Fibroblast of mammary gland (primary cell): ENCODE measurements at regions not wholly inside any gene's neighbourhood (a gene's known extent, or its start where the extent isn't known, plus 50 kb on each side); places are given as distances from the start of the nearest gene placed in this dataset.

Experiments
- DNase-seq: peaks from one replicate; pipeline ENCODE4 v3.0.0-alpha.2; 2010; ENCODE audit warnings: low read depth
- H3K4me3 ChIP-seq: 2 replicates; pipeline ENCODE4 v1.5.1; 2011; ENCODE audit warnings: low read depth, mild to moderate bottlenecking, low read length, moderate library complexity; ENCODE audit not compliant: control insufficient read depth
- TF ChIP-seq, protein P1 (sequence below): conservative IDR thresholded peaks from 2 replicates; pipeline ENCODE4 v1.5.1; 2011; ENCODE audit warnings: low read depth, low read length, inconsistent platforms; ENCODE audit not compliant: control insufficient read depth, insufficient read depth

DNA sequence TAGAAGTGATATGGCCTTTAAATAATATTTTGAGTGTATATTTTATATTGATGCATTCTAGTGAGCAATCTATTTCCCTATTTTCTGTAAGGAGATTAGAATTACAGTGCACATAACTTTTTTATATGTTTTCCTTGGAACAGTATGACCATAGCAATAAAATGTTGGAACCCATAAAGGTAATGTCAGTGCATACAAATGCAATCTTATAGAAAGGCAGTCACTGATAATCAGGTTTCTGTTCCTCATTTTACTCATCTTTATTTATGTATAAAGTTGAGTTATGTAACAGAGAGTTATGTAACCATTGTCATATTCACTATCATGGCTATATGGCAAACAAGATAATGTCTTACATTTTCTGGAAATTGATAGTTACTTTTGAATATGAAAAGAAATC is 179.9 kb upstream of the NETO1 start:
- DNase-seq: no peak
- TF ChIP-seq, protein P1, sequence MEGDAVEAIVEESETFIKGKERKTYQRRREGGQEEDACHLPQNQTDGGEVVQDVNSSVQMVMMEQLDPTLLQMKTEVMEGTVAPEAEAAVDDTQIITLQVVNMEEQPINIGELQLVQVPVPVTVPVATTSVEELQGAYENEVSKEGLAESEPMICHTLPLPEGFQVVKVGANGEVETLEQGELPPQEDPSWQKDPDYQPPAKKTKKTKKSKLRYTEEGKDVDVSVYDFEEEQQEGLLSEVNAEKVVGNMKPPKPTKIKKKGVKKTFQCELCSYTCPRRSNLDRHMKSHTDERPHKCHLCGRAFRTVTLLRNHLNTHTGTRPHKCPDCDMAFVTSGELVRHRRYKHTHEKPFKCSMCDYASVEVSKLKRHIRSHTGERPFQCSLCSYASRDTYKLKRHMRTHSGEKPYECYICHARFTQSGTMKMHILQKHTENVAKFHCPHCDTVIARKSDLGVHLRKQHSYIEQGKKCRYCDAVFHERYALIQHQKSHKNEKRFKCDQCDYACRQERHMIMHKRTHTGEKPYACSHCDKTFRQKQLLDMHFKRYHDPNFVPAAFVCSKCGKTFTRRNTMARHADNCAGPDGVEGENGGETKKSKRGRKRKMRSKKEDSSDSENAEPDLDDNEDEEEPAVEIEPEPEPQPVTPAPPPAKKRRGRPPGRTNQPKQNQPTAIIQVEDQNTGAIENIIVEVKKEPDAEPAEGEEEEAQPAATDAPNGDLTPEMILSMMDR: no peak
- no peak overlapping the region for H3K4me3 ChIP-seq

DNA sequence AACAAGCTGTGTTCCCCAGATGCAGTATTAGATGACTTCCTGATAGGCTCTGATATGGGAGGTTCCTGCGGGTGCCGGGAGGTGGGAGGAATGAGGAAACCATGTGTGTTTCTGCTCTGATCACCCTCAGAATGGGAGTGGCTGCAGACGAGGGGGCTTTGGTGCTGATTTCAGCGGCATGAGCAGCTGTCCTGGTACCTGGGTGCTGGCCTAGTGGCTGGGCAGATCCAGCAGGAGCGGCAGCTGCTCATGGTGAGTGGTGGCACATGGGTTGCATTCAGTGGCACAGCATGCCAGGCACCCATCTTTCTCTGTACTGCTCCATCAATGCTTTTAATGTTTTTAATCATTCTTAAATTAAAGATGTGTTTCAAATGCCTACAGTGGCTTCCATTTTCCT is 177.2 kb upstream of the NETO1 start:
- no peak overlapping the region for H3K4me3 ChIP-seq
- TF ChIP-seq, protein P1: no peak
- DNase-seq: no peak

DNA sequence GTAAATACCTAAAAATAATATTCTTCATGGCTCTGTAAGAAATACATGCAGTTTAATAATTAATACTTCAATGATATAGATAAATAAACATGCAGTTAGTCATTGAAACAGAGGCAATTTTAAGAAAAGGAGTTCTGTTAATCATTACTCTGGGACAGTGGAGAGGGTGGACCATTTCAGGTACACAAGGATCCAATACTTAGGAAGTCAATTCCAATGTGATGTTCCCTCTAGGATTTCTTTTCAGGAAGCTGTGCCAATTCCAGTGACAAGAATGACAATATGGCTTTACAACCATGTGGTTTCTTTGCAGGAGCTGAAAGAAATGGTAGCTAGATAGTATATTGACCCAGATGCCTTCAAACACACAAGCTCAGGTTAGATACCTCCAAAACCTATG is 175.8 kb upstream of the NETO1 start:
- no peak for DNase-seq
- H3K4me3 ChIP-seq: no peak overlapping the region
- TF ChIP-seq, protein P1: no peak

DNA sequence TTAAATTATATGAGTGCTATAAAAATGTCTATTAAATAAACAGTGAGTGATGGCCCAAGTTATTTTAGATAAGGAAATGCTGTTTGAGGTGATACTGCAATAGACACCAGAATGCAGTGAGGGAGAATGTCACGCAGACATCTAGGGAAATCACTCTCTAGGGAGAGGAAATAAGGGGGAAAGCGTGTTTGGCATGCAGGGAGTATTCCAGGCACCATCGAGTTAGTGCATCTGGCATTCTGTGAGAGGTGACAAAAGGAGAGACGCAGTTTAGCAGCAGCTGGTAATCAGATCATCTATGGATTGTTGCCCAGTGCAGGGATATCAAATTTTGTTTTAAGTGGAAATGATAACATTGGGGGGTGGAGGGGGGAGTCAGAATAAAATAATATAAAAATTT is 175.4 kb upstream of the NETO1 start:
- TF ChIP-seq, protein P1: no peak
- no peak overlapping the region for H3K4me3 ChIP-seq
- no peak for DNase-seq

DNA sequence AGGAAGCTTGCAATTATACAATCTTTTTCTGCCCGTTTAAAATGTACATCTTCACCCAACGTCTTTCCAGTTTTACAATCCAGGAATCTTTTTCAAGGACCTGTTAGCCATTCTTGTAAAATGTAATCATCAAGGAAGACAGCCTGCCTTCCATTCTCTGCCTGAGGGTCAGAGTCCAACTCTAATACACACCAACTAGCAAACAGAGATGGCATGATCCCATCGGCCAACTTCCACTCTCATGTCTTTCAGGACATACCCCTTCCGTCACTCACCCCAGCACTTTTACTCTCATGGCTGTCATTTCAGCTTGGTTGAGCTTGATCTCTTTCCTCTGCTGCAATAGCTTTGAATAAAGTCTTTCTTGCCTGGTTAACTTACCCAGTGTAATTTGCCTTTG is 172.5 kb upstream of the NETO1 start:
- TF ChIP-seq, protein P1: no peak
- H3K4me3 ChIP-seq: no peak overlapping the region
- no peak for DNase-seq

DNA sequence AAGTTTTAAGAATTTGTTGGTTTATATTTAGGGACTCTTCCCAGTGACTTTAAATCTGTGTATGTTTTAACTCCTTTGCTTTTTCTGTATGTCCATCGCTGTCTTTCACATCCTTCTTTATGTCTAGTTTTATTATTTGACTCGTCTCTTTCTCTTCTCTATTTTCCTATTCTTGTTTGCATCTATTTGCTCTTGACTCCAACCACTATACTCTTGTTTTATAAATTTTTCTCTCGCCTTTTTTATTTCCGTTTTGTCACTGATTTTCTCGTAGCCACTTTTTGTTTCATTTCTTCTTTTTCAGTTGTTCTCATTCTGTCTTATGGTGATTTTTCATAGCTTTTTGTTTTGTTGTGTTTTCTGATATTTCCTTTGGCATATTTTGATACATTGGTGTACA is 170.5 kb upstream of the NETO1 start:
- TF ChIP-seq, protein P1: no peak
- no peak for DNase-seq
- no peak overlapping the region for H3K4me3 ChIP-seq

DNA sequence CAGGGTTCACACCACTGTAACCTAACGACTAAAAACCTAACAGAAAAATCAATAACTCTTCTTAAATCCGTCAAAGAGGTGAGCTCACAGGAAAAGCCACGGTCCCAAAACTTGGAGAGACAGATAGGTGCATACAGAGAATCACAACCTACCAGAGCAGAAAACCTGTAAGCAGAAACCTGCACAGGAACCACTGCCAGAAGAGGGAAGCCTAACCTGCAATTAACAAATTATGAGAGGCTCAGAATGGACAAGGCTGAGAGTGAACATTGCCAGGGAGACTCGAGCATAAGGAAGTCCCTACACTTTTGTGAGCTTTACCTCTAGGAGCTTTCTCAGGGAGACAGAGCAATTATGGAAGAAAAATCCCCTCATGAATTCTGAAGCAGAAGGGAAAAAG is 156.2 kb upstream of the NETO1 start:
- TF ChIP-seq, protein P1: no peak
- no peak overlapping the region for H3K4me3 ChIP-seq
- no peak for DNase-seq
